Astrocyte of the cerebellum (primary cell): ENCODE measurements at regions not wholly inside any gene's neighbourhood (a gene's known extent, or its start where the extent isn't known, plus 50 kb on each side); places are given as distances from the start of the nearest gene placed in this dataset.

Experiments
- DNase-seq: peaks from one replicate; pipeline ENCODE4 v3.0.0-alpha.2; 2011; ENCODE audit warnings: low read depth
- H3K4me3 ChIP-seq: 2 replicates; pipeline ENCODE4 v1.5.1; 2011; ENCODE audit warnings: mild to moderate bottlenecking, low read depth, low read length, moderate library complexity
- in situ Hi-C: cut with HindIII; loops from 2 replicates; pipeline ENCODE4 v1.10.0; 2017; ENCODE audit warnings: low sequenced_read_pairs
- TF ChIP-seq, protein P1 (sequence below): IDR thresholded peaks from 2 replicates; pipeline ENCODE4 v1.5.1; 2012; ENCODE audit warnings: low read length, low read depth, moderate library complexity, mild to moderate bottlenecking; ENCODE audit errors: missing control alignments

DNA sequence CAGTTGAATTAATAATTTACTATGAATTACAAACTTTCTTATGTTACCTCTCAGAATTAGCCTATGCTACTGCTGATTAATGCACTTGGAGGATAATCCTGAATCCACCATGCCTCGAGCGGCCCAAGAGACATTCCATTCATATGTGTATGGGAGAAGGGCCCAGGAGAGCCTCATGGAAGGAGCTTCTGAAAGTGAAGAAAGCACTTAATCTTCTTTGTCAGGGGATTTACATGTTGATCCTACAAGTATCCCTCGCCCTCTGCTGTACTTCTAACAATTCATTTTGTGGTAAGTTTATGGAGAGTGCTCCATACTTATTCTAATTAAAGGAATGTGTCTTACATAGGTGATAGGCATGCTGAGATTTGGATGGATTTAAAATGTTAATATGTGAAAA lies 1189.1 kb upstream of the NXPH2 start:
- H3K4me3 ChIP-seq, result no peak overlapping the region
- no peak for DNase-seq
- in situ Hi-C loops, result no loop called here
- TF ChIP-seq, protein P1, sequence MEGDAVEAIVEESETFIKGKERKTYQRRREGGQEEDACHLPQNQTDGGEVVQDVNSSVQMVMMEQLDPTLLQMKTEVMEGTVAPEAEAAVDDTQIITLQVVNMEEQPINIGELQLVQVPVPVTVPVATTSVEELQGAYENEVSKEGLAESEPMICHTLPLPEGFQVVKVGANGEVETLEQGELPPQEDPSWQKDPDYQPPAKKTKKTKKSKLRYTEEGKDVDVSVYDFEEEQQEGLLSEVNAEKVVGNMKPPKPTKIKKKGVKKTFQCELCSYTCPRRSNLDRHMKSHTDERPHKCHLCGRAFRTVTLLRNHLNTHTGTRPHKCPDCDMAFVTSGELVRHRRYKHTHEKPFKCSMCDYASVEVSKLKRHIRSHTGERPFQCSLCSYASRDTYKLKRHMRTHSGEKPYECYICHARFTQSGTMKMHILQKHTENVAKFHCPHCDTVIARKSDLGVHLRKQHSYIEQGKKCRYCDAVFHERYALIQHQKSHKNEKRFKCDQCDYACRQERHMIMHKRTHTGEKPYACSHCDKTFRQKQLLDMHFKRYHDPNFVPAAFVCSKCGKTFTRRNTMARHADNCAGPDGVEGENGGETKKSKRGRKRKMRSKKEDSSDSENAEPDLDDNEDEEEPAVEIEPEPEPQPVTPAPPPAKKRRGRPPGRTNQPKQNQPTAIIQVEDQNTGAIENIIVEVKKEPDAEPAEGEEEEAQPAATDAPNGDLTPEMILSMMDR, result no peak

DNA sequence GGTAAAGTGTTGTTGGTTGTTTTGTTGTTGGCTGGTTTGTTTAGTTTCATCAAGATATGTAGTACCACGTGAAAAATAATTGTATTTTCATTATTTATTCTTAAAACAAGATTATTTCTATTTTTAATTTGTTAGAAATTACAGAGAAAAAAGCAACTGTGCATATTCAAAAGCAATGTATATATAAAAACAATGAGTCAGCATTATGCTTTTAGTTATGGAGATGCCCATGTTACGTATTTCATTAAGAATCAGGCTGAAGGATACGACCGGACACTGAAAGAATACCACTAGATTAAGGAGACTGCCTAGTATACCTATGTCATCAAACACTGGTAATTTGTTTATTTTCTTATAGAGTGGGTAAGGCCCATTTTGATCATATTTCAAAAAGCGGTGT lies 1188.4 kb upstream of the NXPH2 start:
- H3K4me3 ChIP-seq, result no peak overlapping the region
- TF ChIP-seq, protein P1, result no peak
- DNase-seq, result no peak
- in situ Hi-C loops, result no loop called here

DNA sequence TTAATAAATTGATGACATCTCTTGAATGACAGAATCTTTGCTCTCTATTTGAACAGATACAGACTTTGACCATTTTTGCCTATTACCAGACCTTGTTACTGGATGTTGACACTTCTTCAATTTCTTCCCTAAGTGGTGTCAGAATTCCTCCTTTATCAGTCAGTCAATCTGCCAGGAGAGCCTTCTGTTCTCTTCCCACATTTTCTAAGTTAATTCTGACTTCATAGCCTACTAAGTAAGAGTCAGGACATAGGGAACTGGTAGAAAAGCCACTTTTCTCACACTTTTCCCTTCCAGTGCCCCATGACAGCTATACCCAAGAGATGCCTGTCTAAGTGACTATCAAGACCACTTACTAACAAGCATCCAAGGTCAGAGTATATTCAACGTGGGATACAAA lies 1187.5 kb upstream of the NXPH2 start:
- DNase-seq, result no peak
- TF ChIP-seq, protein P1, result no peak
- H3K4me3 ChIP-seq, result no peak overlapping the region
- in situ Hi-C loops, result no loop called here

DNA sequence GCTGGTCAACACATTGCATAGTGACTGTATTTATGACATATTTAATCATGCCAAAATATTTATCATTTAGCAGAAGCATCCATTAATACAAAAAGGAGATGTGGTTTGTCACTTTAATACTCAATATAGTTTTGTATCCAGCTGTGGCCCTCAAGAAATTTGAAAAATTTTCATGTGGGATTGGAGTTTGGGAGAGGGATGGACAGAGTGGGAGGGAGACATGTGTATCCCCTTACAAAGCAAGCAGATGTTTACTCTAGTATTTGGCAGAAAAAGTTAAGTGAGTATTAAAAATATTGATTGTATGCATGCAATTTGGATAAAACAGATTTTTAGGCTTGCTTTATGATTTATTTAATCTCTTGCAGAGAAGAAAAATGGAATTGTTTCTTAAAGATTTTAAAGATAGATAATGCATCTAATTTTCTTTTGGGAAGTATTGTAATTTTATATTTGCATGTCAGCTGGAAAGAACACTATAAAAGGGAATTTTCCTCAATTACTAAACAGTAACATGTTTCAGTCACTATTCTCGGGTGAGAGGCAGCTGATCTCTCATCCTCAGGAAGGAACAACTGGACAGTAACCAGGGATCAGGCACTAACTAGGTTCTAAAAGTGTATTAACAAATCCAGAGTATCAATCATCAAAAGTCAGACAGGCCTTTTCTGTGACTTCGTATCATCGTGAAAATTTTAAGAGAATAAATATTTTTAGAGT lies 1184.7 kb upstream of the NXPH2 start:
- no peak for DNase-seq
- TF ChIP-seq, protein P1, result no peak
- in situ Hi-C loops, result no loop called here
- no peak overlapping the region for H3K4me3 ChIP-seq

DNA sequence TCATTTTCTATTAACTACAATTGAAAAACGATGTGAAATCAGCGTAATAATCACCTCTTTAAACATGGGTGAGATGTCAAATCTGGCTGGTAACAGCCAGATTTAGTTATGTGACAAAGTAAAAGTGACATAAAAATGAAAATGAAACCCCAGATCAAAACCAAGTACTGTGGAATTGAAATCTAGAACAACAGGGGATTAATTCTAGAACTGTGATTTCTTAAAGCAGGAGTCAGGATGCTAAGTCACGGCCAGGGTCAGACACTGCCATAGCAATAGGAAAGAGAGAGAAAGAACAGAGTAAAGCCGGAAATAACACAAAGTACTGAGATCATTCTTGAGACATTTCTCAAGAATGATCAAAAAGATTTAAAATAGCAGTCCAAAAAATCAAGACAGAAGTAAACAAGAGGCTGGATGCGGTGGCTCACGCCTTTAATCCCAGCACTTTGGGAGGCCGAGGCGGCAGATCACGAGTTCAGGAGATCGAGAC lies 1183.7 kb upstream of the NXPH2 start:
- in situ Hi-C loops, result no loop called here
- H3K4me3 ChIP-seq, result no peak overlapping the region
- no peak for DNase-seq

DNA sequence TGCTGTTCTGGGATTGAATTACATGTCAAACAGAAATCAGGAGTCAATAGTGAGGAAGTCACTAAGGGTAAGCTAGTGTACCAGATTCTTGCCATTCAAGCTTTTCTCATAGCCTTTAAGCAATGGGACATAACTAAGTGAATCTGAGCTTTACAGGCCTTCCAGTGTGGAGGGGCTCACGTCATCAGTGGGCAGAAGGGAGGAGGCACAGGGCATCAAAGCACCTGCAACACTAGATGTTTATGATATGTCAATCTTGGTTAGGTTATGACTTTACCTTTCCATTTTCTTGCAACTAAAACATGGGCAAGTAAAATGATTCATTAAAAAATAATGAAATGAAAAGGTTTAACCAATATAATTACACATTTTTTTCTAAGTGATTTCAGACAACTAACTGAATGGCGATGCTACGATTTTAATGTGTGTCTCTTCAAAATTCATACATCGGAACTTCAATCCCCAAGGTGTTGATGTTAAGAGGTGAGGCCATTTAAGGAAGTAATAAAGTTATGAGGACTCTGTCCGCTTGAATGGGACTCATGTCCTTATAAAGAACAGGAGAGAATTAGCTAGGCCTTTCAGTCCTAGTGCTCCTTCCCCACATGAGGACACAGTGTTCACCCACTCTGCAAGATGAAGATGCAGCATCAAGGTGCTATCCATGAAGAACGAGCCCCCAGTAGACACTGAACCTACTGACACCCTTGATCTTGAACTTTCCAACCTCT lies 1169.2 kb upstream of the NXPH2 start:
- no peak for DNase-seq
- TF ChIP-seq, protein P1, result no peak
- in situ Hi-C loops, result no loop called here
- H3K4me3 ChIP-seq, result no peak overlapping the region

More for the DNA sequence above, 1183.7 kb upstream of the NXPH2 start:
- TF ChIP-seq, protein P1, result no peak
